AG04449 (cell line): ENCODE measurements at regions not wholly inside any gene's neighbourhood (a gene's known extent, or its start where the extent isn't known, plus 50 kb on each side); places are given as distances from the start of the nearest gene placed in this dataset.

Experiments
- CTCF ChIA-PET: fragments of 350-600 bp; formaldehyde crosslinking; extraction: SDS; loops from one replicate; lab custom pipeline; 2021; ENCODE audit warnings: antibody characterized with exemption; lab: Yijun Ruan, JAX
- POLR2A ChIA-PET: fragments of 400-600, 350-600 bp; formaldehyde crosslinking; extraction: SDS; loops from one replicate; lab custom pipeline; 2020; ENCODE audit warnings: antibody characterized with exemption, inconsistent platforms; lab: Yijun Ruan, JAX
- DNase-seq: peaks from one replicate; pipeline ENCODE4 v3.0.0-alpha.2; 2010; ENCODE audit warnings: low read depth, low spot score
- H3K4me3 ChIP-seq: 2 replicates; pipeline ENCODE4 v1.5.1; 2011; ENCODE audit warnings: low read depth, mild to moderate bottlenecking, control low read depth, low read length
- TF ChIP-seq, protein P1 (sequence below): IDR thresholded peaks from one replicate; pipeline ENCODE4 v1.5.1; 2011; ENCODE audit warnings: mild to moderate bottlenecking, moderate library complexity, low read length, control low read depth, inconsistent platforms; ENCODE audit not compliant: insufficient read depth; ENCODE audit errors: missing control alignments

GRCh38 chr6:81909981-81910900 lies 157.8 kb upstream of the TENT5A start:
- no peak overlapping the region for H3K4me3 ChIP-seq
- CTCF ChIA-PET = no interaction called here
- no peak for DNase-seq
- TF ChIP-seq, protein P1, sequence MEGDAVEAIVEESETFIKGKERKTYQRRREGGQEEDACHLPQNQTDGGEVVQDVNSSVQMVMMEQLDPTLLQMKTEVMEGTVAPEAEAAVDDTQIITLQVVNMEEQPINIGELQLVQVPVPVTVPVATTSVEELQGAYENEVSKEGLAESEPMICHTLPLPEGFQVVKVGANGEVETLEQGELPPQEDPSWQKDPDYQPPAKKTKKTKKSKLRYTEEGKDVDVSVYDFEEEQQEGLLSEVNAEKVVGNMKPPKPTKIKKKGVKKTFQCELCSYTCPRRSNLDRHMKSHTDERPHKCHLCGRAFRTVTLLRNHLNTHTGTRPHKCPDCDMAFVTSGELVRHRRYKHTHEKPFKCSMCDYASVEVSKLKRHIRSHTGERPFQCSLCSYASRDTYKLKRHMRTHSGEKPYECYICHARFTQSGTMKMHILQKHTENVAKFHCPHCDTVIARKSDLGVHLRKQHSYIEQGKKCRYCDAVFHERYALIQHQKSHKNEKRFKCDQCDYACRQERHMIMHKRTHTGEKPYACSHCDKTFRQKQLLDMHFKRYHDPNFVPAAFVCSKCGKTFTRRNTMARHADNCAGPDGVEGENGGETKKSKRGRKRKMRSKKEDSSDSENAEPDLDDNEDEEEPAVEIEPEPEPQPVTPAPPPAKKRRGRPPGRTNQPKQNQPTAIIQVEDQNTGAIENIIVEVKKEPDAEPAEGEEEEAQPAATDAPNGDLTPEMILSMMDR = no peak
- POLR2A ChIA-PET = no interaction called here

DNA sequence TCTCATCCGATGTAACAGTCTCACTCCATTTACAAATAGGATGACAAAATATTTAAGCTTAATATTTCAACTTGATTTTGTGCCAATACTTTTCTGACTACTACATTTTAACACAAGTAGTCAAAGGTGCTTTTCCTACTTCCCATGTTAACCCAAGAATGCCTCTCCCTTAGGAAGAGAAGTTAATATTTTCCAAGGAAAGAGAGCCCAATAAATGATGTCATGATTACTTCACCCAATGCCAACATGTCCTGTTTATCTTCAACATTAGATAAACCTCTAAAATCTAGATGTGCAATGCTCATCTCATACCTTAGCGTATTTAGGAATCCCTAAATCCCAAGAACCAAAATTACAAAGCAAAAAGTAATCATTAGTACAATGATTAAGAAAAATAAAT lies 156.7 kb upstream of the TENT5A start:
- no peak for DNase-seq
- TF ChIP-seq, protein P1 = no peak
- CTCF ChIA-PET = no interaction called here
- H3K4me3 ChIP-seq = no peak overlapping the region
- POLR2A ChIA-PET = no interaction called here

- ChIA-PET POLR2A (no interaction called here), CTCF (interaction anchor here (1.3 to 1.4 kb wide), 2 partner anchors 9 to 10 kb away, joined by 3 read pairs; no protein-coding TSS in a partner anchor)
- H3K4me3 ChIP-seq = no peak overlapping the region
- DNase-seq = no peak
- TF ChIP-seq, protein P1 = no peak
Measured at GRCh38 chr6:81906709-81907204, 154.3 kb upstream of the TENT5A start.

GRCh38 chr6:81906041-81906440 lies 153.6 kb upstream of the TENT5A start:
- POLR2A ChIA-PET = no interaction called here
- TF ChIP-seq, protein P1 = no peak

GRCh38 chr6:81901551-81901966 lies 149.1 kb upstream of the TENT5A start:
- ChIA-PET CTCF (no interaction called here), POLR2A (no interaction called here)
- TF ChIP-seq, protein P1 = no peak
- DNase-seq = no peak
- H3K4me3 ChIP-seq = no peak overlapping the region

More at GRCh38 chr6:81906041-81906440, 153.6 kb upstream of the TENT5A start:
- no peak overlapping the region for H3K4me3 ChIP-seq
- CTCF ChIA-PET = interaction anchor here (1.4 kb wide), 1 partner anchor 9 kb away, joined by 3 read pairs; no protein-coding TSS in a partner anchor
- DNase-seq = no peak

GRCh38 chr6:81900616-81901015 lies 148.1 kb upstream of the TENT5A start:
- H3K4me3 ChIP-seq = no peak overlapping the region
- ChIA-PET POLR2A (no interaction called here), CTCF (interaction anchor here (0.6 to 1.0 kb wide), 2 partner anchors 15 to 49 kb away, joined by 3 read pairs; no protein-coding TSS in a partner anchor)
- TF ChIP-seq, protein P1 = no peak
- DNase-seq = no peak
